ENCODE measurements at regions not wholly inside any gene's neighbourhood (a gene's known extent, or its start where the extent isn't known, plus 50 kb on each side); places are given as distances from the start of the nearest gene placed in this dataset.

- Histone ChIP-seq H4K20me1 (replicated peaks in 1 of 2; ENCODE audit: control insufficient read depth in 1 of 2, insufficient read depth in 2 of 2, low read length in 2 of 2) (no peaks in the 10 kb centered on the region), H2AFZ (ENCODE audit: low read length) (no peak overlapping the region), H3K23ac (ENCODE audit: insufficient read length) (no peak overlapping the region), H3K4me2 (ENCODE audit: insufficient read depth in 1 of 2, low read depth in 2 of 2, low read length in 2 of 2) (no peak overlapping the region), H4K91ac (replicated peaks; ENCODE audit: insufficient read length, low read length) (no peak overlapping the region), H3K4ac (replicated peaks; ENCODE audit: insufficient read length, low read depth, low read length) (no peak overlapping the region), H3K18ac (ENCODE audit: extremely low read depth, low read length) (no peak overlapping the region), H3K56ac (replicated peaks; ENCODE audit: insufficient read length, low read depth, low read length) (no peak overlapping the region), H4K5ac (ENCODE audit: insufficient read length, low read depth, low read length) (no peak overlapping the region), H3K27me3 (replicated peaks in 1 of 4; ENCODE audit: control insufficient read depth in 3 of 4, extremely low read depth in 1 of 4, insufficient read depth in 3 of 4, low read length in 3 of 4) (peaks cover 0 to 1% (median 0%) of the 10 kb centered on the region in 4 experiments; a peak in 1 of 7 replicates), H2BK5ac (ENCODE audit: low read depth, low read length) (no peak overlapping the region), H3K4me1 (replicated peaks in 1 of 4; ENCODE audit: control insufficient read depth in 3 of 4, insufficient read depth in 4 of 4, low read length in 3 of 4) (no peaks in the 10 kb centered on the region), H3K79me2 (ENCODE audit: control insufficient read depth in 1 of 2, insufficient read depth in 2 of 2, low read length in 2 of 2) (no peaks in the 10 kb centered on the region), H2BK20ac (ENCODE audit: low read length) (no peak overlapping the region), H3K79me1 (ENCODE audit: low read depth, low read length) (no peaks in the 10 kb centered on the region), H3K36me3 (ENCODE audit: control insufficient read depth in 2 of 4, insufficient read depth in 4 of 4, low read length in 3 of 4) (no peaks in the 10 kb centered on the region), H3K23me2 (ENCODE audit: low read depth, low read length) (peaks cover 1% of the 10 kb centered on the region; the same call in 1 of the 2 replicates), H2BK120ac (replicated peaks; ENCODE audit: low read depth, low read length) (no peak overlapping the region), H2BK15ac (ENCODE audit: low read length) (no peak overlapping the region), H3K14ac (ENCODE audit: insufficient read length) (no peak overlapping the region), H3K9me3 (ENCODE audit: insufficient read depth in 2 of 2, low read depth in 1 of 2, low read length in 1 of 2) (no peaks in the 10 kb centered on the region), H3K9ac (replicated peaks in 1 of 4; ENCODE audit: extremely low read depth in 1 of 4, low read depth in 3 of 4, low read length in 3 of 4) (no peak overlapping the region), H4K8ac (ENCODE audit: extremely low read depth, insufficient read depth, low read length) (no peak overlapping the region), H3K27ac (ENCODE audit: low read depth, low read length) (no peak overlapping the region), H3K4me3 (ENCODE audit: extremely low read depth in 1 of 4, insufficient read depth in 2 of 4, low read depth in 3 of 4, low read length in 4 of 4) (no peak overlapping the region), H2BK12ac (ENCODE audit: low read depth, low read length) (no peak overlapping the region), H2AK5ac (ENCODE audit: low read depth, low read length) (no peak overlapping the region)
- DNase-seq (ENCODE audit: low read depth in 1 of 2, low spot score in 2 of 2) (no peak), FAIRE-seq (no peak)
- ChIA-PET POLR2A (ENCODE audit: partially characterized antibody) (no interaction called here), CTCF (ENCODE audit: partially characterized antibody) (interaction anchor here (1.0 kb wide), 1 partner anchor 52 kb away, joined by 5 read pairs; no protein-coding TSS in a partner anchor)
- no peak for TF ChIP-seq POLR2AphosphoS5 (IDR thresholded peaks at IDR 0.05; ENCODE audit: low read depth, low read length)
- no peak for TF ChIP-seq TEAD4 (IDR thresholded peaks at IDR 0.05; ENCODE audit: low read depth, low read length)
- no peak for TF ChIP-seq TAF7 (optimal IDR thresholded peaks at IDR 0.05; ENCODE audit: borderline replicate concordance, low read depth, low read length)
- TF ChIP-seq EP300 (IDR thresholded peaks at IDR 0.05; ENCODE audit: borderline replicate concordance in 1 of 2, low read depth in 2 of 2, low read length in 2 of 2) = no peak
- no peak for TF ChIP-seq CHD1 (IDR thresholded peaks at IDR 0.05; ENCODE audit: low read depth, low read length)
- no peak for TF ChIP-seq BRCA1 (IDR thresholded peaks at IDR 0.05; ENCODE audit: low read depth, low read length)
- no peak for TF ChIP-seq RXRA (IDR thresholded peaks at IDR 0.05; ENCODE audit: insufficient read depth, low read depth, low read length)
Observed at GRCh38 chr15:95511671-95512070, 818.8 kb upstream of the NR2F2 start.

Measured in H1 (cell line).